IPS-15b (cell line): ENCODE measurements at regions not wholly inside any gene's neighbourhood (a gene's known extent, or its start where the extent isn't known, plus 50 kb on each side); places are given as distances from the start of the nearest gene placed in this dataset.

Source experiments
- H3K27me3 ChIP-seq: one replicate; pipeline ENCODE4 v1.6.1; 2013; ENCODE audit warnings: low read length; ENCODE audit not compliant: control insufficient read depth, insufficient read depth
- H3K36me3 ChIP-seq: one replicate; pipeline ENCODE4 v1.6.1; 2013; ENCODE audit warnings: low read length; ENCODE audit not compliant: control insufficient read depth, insufficient read depth
- H3K4me1 ChIP-seq: one replicate; pipeline ENCODE4 v1.6.1; 2013; ENCODE audit warnings: mild to moderate bottlenecking, low read length; ENCODE audit not compliant: control insufficient read depth, insufficient read depth
- H3K4me3 ChIP-seq: one replicate; pipeline ENCODE4 v1.5.1; 2013; ENCODE audit warnings: low read depth, low read length
- H3K9ac ChIP-seq: one replicate; pipeline ENCODE4 v1.6.1; 2013; ENCODE audit warnings: low read depth, mild to moderate bottlenecking, low read length
- H3K9me3 ChIP-seq: one replicate; pipeline ENCODE4 v1.6.1; 2013; ENCODE audit warnings: mild to moderate bottlenecking, low read length; ENCODE audit not compliant: control insufficient read depth, insufficient read depth

DNA sequence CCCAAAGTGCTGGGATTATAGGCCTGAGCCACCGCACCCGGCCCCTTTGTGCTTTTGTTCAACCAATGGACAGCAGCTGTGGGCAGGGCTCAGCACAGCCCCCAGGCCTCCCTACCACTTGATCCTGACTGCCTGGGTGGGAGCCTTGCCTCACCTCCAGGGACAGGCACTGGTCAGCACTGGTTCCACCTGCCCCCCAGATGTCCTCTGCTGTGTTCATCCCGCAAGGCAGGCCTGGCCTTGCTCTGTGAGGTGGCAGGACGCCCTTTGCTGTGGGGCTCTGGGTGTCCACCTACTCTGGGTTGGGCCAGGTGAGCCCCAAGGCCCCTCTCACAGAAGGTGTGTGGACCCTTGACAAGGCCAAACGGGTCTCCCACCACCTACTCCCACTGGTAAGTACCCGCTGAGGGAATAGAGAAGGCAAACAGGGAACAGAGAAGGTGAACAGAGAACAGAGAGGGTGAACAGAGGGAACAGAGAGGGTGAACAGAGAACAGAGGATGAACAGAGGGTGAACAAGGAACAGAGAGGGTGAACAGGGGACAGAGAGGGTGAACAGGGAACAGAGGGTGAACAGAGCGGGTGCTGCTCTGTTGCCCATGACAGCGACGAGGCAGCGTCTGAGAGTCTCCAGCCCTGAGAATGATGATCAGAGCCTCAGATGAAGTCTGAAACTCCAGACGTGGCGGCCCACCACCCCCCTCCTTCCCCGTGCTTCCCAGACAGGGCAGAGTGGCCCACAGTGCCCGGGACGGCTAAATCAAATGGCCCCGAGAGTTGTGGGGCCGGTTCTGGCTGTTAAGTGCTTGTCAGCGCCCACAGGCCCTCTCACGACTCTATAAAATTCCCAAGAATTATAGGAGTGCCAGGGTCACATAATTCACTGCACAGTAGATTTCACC, 55.0 kb upstream of the NKX1-1 start:
- H3K27me3 ChIP-seq = peaks cover 11% of the 10 kb centered on the region
- H3K9me3 ChIP-seq = no peaks in the 10 kb centered on the region
- H3K4me3 ChIP-seq = no peak overlapping the region
- peaks cover 2% of the 10 kb centered on the region for H3K4me1 ChIP-seq
- H3K36me3 ChIP-seq = no peaks in the 10 kb centered on the region
- no peak overlapping the region for H3K9ac ChIP-seq

DNA sequence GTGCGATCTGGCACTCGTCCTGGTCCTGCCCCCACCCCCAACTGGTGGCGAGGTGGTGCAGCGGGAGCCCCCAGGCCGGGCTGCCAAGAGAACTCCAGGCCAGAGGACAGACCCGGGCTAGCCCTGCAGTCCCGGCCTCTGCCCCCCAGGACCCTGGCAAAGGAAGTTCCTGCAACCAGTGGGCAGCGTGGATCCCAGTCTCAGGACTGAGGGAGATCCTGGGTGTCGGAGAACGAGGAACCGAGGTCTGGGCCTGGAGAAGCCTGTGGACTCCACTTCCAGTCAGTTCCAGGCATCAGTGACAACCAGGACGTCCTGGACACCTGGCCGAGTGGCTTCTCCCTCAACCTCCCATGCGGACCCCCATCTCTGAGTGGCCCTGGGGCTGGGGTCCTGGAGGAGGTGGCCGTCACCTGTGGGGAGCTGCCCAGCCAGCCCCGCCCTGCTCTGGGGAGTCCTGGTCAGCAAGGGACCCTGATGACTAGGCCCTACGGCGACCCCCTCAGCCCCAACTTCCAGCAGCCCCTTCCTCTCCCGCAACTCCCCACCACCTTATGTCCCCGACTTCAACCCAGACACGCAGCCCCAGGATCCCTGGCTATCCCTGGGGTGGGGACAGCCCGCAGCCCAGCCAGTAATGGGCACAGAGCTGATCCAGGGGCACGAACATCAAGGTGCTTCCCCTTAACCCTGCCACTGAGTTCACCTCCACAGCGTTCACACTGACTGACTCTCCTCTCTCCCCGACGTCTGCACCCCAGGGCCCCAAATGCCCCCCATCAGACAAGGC, 53.7 kb upstream of the NKX1-1 start:
- no peak overlapping the region for H3K4me3 ChIP-seq
- H3K9me3 ChIP-seq = no peaks in the 10 kb centered on the region
- peaks cover 2% of the 10 kb centered on the region for H3K4me1 ChIP-seq
- no peak overlapping the region for H3K9ac ChIP-seq
- no peaks in the 10 kb centered on the region for H3K36me3 ChIP-seq
- peaks cover 11% of the 10 kb centered on the region for H3K27me3 ChIP-seq

DNA sequence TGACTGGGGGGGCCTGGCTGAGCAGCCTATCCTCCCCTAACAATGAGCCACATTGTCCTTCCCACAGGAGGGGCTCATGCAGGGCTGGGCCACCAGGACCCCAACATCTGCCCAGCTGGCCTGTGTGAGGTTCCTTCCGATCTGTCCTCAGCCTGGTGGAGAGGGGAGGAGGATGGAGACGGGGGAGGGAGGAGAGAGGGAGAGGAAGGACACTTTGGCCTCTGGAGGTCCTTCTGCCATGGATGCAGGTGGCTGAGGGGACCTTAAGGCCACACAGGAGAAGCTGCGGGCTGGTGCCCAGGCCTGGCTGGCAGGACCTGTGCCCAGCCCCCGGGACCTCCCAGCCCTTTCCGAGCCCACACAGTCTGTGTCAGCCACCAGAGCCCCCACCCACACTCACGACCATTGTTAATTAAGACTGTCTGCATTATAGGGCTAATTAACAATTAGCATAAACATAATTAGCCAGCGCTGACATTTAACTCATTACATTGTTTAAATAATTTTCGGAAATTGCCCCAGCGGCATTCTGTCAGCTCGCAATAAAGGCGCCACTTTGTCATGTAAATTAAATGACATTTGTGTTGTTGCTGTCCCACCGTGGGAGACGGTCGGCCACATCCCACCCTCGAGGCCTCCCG, 53.0 kb upstream of the NKX1-1 start:
- Histone ChIP-seq H3K9me3 (no peaks in the 10 kb centered on the region), H3K9ac (no peak overlapping the region), H3K4me1 (peaks cover 2% of the 10 kb centered on the region), H3K27me3 (peaks cover 11% of the 10 kb centered on the region), H3K36me3 (no peaks in the 10 kb centered on the region), H3K4me3 (no peak overlapping the region)

DNA sequence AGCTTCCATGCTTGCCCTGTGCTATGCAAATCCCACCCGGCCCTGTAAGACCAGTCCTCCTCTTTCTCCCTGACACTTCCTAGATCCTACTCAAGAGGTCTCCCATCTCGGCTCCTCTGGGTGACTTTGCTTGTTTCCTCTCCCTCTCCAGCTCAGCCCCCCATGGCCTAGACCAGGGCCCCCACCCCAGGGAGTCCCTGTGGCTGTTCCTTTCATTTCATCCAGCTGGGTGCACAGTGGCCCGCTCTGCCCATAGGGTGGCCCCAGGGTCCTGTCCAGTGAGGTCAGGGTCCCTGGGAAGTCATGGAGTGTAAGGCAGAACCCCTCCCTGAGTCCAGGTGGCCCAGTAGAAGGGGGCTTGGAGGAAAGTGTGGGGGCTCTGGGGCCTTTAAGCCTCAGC, 52.3 kb upstream of the NKX1-1 start:
- H3K4me3 ChIP-seq = no peak overlapping the region
- peaks cover 2% of the 10 kb centered on the region for H3K4me1 ChIP-seq
- no peaks in the 10 kb centered on the region for H3K9me3 ChIP-seq
- no peak overlapping the region for H3K9ac ChIP-seq
- H3K27me3 ChIP-seq = peaks cover 11% of the 10 kb centered on the region
- no peaks in the 10 kb centered on the region for H3K36me3 ChIP-seq
